Osteocyte (in vitro differentiated cells): ENCODE measurements at regions not wholly inside any gene's neighbourhood (a gene's known extent, or its start where the extent isn't known, plus 50 kb on each side); places are given as distances from the start of the nearest gene placed in this dataset.

Experiments
- DNase-seq: peaks from one replicate; pipeline ENCODE4 v3.0.0; 2021; ENCODE audit warnings: mixed read lengths; ENCODE audit not compliant: unreplicated experiment; ENCODE audit errors: extremely low spot score
- H3K27ac Mint-ChIP-seq: one replicate; pipeline ENCODE4 v1.8.0; 2021; ENCODE audit warnings: mild to moderate bottlenecking, mixed read lengths; ENCODE audit not compliant: unreplicated experiment
- H3K27me3 Mint-ChIP-seq: one replicate; pipeline ENCODE4 v1.8.0; 2021; ENCODE audit warnings: mixed read lengths; ENCODE audit not compliant: unreplicated experiment
- H3K36me3 Mint-ChIP-seq: one replicate; pipeline ENCODE4 v1.8.0; 2021; ENCODE audit warnings: mixed read lengths; ENCODE audit not compliant: unreplicated experiment
- H3K4me1 Mint-ChIP-seq: one replicate; pipeline ENCODE4 v1.8.0; 2021; ENCODE audit warnings: mixed read lengths; ENCODE audit not compliant: unreplicated experiment
- H3K4me3 Mint-ChIP-seq: one replicate; pipeline ENCODE4 v1.8.0; 2021; ENCODE audit warnings: mild to moderate bottlenecking, moderate library complexity, mixed read lengths; ENCODE audit not compliant: unreplicated experiment
- H3K9me3 Mint-ChIP-seq: one replicate; pipeline ENCODE4 v1.8.0; 2021; ENCODE audit warnings: mixed read lengths; ENCODE audit not compliant: unreplicated experiment
- CTCF ChIP-seq: fragments of 200-600 bp; sonication (generic); IDR thresholded peaks from 2 replicates; pipeline ENCODE4 v1.5.0; 2021; ENCODE audit warnings: antibody characterized with exemption, mild to moderate bottlenecking, moderate library complexity

- Mint-ChIP-seq H3K9me3 (no peaks in the 10 kb centered on the region), H3K4me3 (no peak overlapping the region), H3K36me3 (no peaks in the 10 kb centered on the region), H3K4me1 (peaks cover 2% of the 10 kb centered on the region), H3K27ac (no peak overlapping the region), H3K27me3 (peaks cover 4% of the 10 kb centered on the region)
- no peak for DNase-seq
- no peak for TF ChIP-seq CTCF
Measured at GRCh38 chr18:70431203-70431624, 142.4 kb downstream of the SOCS6 start.

GRCh38 chr18:70430501-70431173 is 141.8 kb downstream of the SOCS6 start:
- DNase-seq: no peak
- peaks cover 2% of the 10 kb centered on the region for H3K4me1 Mint-ChIP-seq
- H3K4me3 Mint-ChIP-seq: no peak overlapping the region
- H3K27me3 Mint-ChIP-seq: peaks cover 2% of the 10 kb centered on the region
- H3K36me3 Mint-ChIP-seq: no peaks in the 10 kb centered on the region
- H3K9me3 Mint-ChIP-seq: no peaks in the 10 kb centered on the region
- no peak overlapping the region for H3K27ac Mint-ChIP-seq
- no peak for TF ChIP-seq CTCF

- no peak overlapping the region for H3K4me3 Mint-ChIP-seq
- no peaks in the 10 kb centered on the region for H3K9me3 Mint-ChIP-seq
- no peak overlapping the region for H3K27ac Mint-ChIP-seq
- peaks cover 2% of the 10 kb centered on the region for H3K4me1 Mint-ChIP-seq
- no peak for DNase-seq
- no peak for TF ChIP-seq CTCF
- no peaks in the 10 kb centered on the region for H3K36me3 Mint-ChIP-seq
- no peaks in the 10 kb centered on the region for H3K27me3 Mint-ChIP-seq
Measured at GRCh38 chr18:70429847-70430500, 141.1 kb downstream of the SOCS6 start.

GRCh38 chr18:70428439-70428838 is 139.6 kb downstream of the SOCS6 start:
- Mint-ChIP-seq H3K36me3 (no peaks in the 10 kb centered on the region), H3K4me3 (no peak overlapping the region), H3K27ac (no peak overlapping the region), H3K4me1 (no peaks in the 10 kb centered on the region), H3K9me3 (no peaks in the 10 kb centered on the region), H3K27me3 (no peaks in the 10 kb centered on the region)
- no peak for DNase-seq
- no peak for TF ChIP-seq CTCF

GRCh38 chr18:70426818-70427217 is 138.0 kb downstream of the SOCS6 start:
- H3K4me1 Mint-ChIP-seq: peaks cover 10% of the 10 kb centered on the region
- no peaks in the 10 kb centered on the region for H3K27me3 Mint-ChIP-seq
- H3K4me3 Mint-ChIP-seq: no peak overlapping the region
- H3K36me3 Mint-ChIP-seq: no peaks in the 10 kb centered on the region
- no peak for TF ChIP-seq CTCF
- no peak overlapping the region for H3K27ac Mint-ChIP-seq
- H3K9me3 Mint-ChIP-seq: no peaks in the 10 kb centered on the region
- DNase-seq: no peak
